Tibial nerve (tissue), 4 donors: ENCODE measurements at regions not wholly inside any gene's neighbourhood (a gene's known extent, or its start where the extent isn't known, plus 50 kb on each side); places are given as distances from the start of the nearest gene placed in this dataset.
"Not testable (repeated sequence)": the region's sequence is repeated elsewhere in the genome, so short reads cannot be mapped to it uniquely, and the experiment has no call there.

Experiments
- DNase-seq, 2 donors: peaks; one replicate each; pipeline ENCODE4 v3.0.0-alpha.2; 2019; ENCODE audit warnings: low spot score in 2 of 2
- H3K27ac ChIP-seq, 4 donors: fragments of 200-600 bp; sonication (generic) in 3 of 4; one replicate each; pipeline ENCODE4 v1.5.1; 2017 to 2019; ENCODE audit warnings: mild to moderate bottlenecking in 1 of 4
- H3K27me3 ChIP-seq, 2 donors: fragments of 200-600 bp; sonication (generic) in 1 of 2; one replicate each; pipeline versions ENCODE4 v1.5.1 to v1.6.0; 2017 to 2019
- H3K36me3 ChIP-seq, 3 donors: fragments of 200-600 bp; sonication (generic); one replicate each; pipeline ENCODE4 v1.5.1; 2018 to 2019
- H3K4me1 ChIP-seq, 4 donors: fragments of 200-600 bp; sonication (generic) in 3 of 4; one replicate each; pipeline ENCODE4 v1.5.1; 2017 to 2019
- H3K4me3 ChIP-seq, 4 donors: fragments of 200-600 bp; sonication (generic) in 3 of 4; one replicate each; pipeline ENCODE4 v1.5.1; 2017 to 2019; ENCODE audit warnings: mild to moderate bottlenecking in 1 of 4, moderate library complexity in 1 of 4
- H3K9me3 ChIP-seq, 4 donors: fragments of 200-600 bp; sonication (generic) in 3 of 4; one replicate each; pipeline ENCODE4 v1.5.1; 2017 to 2019
- CTCF ChIP-seq, 5 experiments: fragments of 200-600 bp in 3 of 5; fragments of 450-650 bp in 2 of 5; sonication (generic) in 3 of 5; IDR thresholded peaks; one replicate each; pipeline ENCODE4 v1.5.1; 2016 to 2019; ENCODE audit warnings: antibody characterized with exemption in 5 of 5, mild to moderate bottlenecking in 3 of 5, moderate library complexity in 2 of 5
- EP300 ChIP-seq, 2 donors: sonication (generic); formaldehyde crosslinking; IDR thresholded peaks; one replicate each; pipeline ENCODE4 v1.6.1; 2017; ENCODE audit warnings: antibody characterized with exemption in 2 of 2, mild to moderate bottlenecking in 1 of 2
- POLR2A ChIP-seq, 2 donors: fragments of 450-650 bp; IDR thresholded peaks; one replicate each; pipeline ENCODE4 v1.6.1; 2017; ENCODE audit warnings: antibody characterized with exemption in 2 of 2, mild to moderate bottlenecking in 2 of 2, moderate library complexity in 2 of 2
- WGBS, 2 donors: methylation state at CpG; one replicate each; pipeline ENCODE4 v1.1.5; 2018; 5-methylcytosine and 5-hydroxymethylcytosine counted together

GRCh38 chr12:89770391-89770790 is 61.8 kb upstream of the ATP2B1 start:
- H3K27me3 ChIP-seq = no peaks in the 10 kb centered on the region
- no peak for DNase-seq
- no peaks in the 10 kb centered on the region for H3K4me1 ChIP-seq
- no peak overlapping the region for H3K27ac ChIP-seq
- H3K4me3 ChIP-seq = no peak overlapping the region
- no peaks in the 10 kb centered on the region for H3K36me3 ChIP-seq
- no peak for TF ChIP-seq EP300 (IDR thresholded peaks at IDR 0.05)
- TF ChIP-seq CTCF (IDR thresholded peaks at IDR 0.05) = no peak
- TF ChIP-seq POLR2A (IDR thresholded peaks at IDR 0.05) = no peak
- no peaks in the 10 kb centered on the region for H3K9me3 ChIP-seq

DNA sequence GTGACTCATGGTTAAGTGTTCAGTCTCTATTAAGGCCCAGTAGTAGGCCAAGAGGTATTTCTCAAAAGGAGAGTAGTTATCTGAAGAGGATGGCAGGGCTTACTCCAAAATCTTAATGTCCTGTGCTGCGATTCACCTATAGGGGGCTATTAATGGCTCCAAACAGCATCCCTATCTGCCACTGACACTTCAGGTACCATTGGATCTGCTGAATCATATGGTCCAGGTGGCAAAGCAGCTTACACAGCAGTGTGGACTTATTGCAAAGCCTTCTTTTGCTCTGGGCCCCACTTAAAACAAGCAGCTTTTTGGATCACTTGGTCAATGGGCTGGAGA is 60.8 kb upstream of the ATP2B1 start:
- WGBS, 2 donors = 75 to 95% methylated on average over 1 of the region's 1 CpG
- Histone ChIP-seq H3K4me1 (no peaks in the 10 kb centered on the region), H3K4me3 (no peak overlapping the region), H3K9me3 (no peaks in the 10 kb centered on the region), H3K36me3 (no peaks in the 10 kb centered on the region), H3K27ac (no peak overlapping the region), H3K27me3 (no peaks in the 10 kb centered on the region)
- DNase-seq = no peak
- TF ChIP-seq CTCF (IDR thresholded peaks at IDR 0.05) = no peak
- no peak for TF ChIP-seq EP300 (IDR thresholded peaks at IDR 0.05)
- TF ChIP-seq POLR2A (IDR thresholded peaks at IDR 0.05) = no peak

DNA sequence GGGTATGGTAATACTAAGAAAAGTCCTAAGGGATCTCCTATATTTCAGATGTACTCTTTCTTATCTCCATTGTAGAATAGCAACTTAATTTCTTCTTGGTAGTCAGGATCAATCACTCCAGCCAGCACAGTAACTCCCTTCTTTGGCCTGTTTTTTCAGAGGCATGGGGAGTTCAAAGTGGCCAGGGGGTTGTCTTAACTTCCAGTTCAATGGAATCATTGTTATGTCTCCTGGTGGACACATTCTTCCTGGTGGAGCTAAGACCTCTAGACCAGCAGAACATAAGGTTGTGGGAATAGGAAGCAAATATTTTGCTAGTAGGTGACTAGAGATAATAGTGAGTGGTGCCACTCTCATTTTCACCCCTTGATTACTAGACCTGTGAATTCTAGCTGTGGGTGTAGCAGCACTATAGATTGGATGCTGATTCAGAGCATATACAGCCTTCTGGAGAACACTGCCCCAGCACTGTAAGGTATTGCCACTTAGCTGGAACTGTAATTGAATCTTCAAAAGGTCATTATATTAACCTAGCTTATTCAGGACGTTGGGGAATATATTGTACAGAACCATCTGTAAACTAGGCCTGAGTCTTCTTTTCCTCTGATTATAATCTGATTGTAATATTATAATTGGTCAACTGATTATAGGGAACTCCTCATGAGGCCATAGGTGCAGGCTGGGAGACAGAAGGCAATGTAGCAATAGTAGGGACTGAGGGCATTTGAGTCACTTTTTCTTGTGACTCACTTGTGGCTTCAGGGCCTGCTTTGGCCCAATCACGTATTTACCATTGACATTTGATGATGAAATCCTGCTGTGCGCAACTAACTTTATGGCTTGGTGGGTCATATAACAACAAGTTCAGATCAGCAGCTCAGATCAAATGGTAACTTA is 60.2 kb upstream of the ATP2B1 start:
- Histone ChIP-seq H3K27ac (no peak overlapping the region), H3K27me3 (no peaks in the 10 kb centered on the region), H3K36me3 (no peaks in the 10 kb centered on the region), H3K4me3 (no peak overlapping the region), H3K9me3 (no peaks in the 10 kb centered on the region), H3K4me1 (no peaks in the 10 kb centered on the region)
- TF ChIP-seq CTCF (IDR thresholded peaks at IDR 0.05) = no peak
- no peak for TF ChIP-seq POLR2A (IDR thresholded peaks at IDR 0.05)
- TF ChIP-seq EP300 (IDR thresholded peaks at IDR 0.05) = no peak
- WGBS, 2 donors = 68 to 73% methylated on average over 3 of the region's 3 CpGs
- no peak for DNase-seq

- 79 to 83% methylated on average over 3 of the region's 3 CpGs for WGBS, 2 donors
- no peak for DNase-seq
Measured at GRCh38 chr12:89765959-89766824, 57.6 kb upstream of the ATP2B1 start.

GRCh38 chr12:89764164-89764563 is 55.5 kb upstream of the ATP2B1 start:
- H3K4me1 ChIP-seq, H3K9me3 ChIP-seq, H3K36me3 ChIP-seq, DNase-seq, H3K4me3 ChIP-seq, H3K27me3 ChIP-seq, H3K27ac ChIP-seq: not testable (repeated sequence)
- 97 to 99% methylated on average over 4 of the region's 4 CpGs for WGBS, 2 donors

More at GRCh38 chr12:89765959-89766824, 57.6 kb upstream of the ATP2B1 start:
- Histone ChIP-seq H3K27ac (no peak overlapping the region), H3K9me3 (no peaks in the 10 kb centered on the region), H3K27me3 (no peaks in the 10 kb centered on the region), H3K4me3 (no peak overlapping the region), H3K4me1 (no peaks in the 10 kb centered on the region), H3K36me3 (no peaks in the 10 kb centered on the region)
- no peak for TF ChIP-seq POLR2A (IDR thresholded peaks at IDR 0.05)
- no peak for TF ChIP-seq EP300 (IDR thresholded peaks at IDR 0.05)
- TF ChIP-seq CTCF (IDR thresholded peaks at IDR 0.05) = no peak
